Neural cell (in vitro differentiated cells): ENCODE measurements at regions not wholly inside any gene's neighbourhood (a gene's known extent, or its start where the extent isn't known, plus 50 kb on each side); places are given as distances from the start of the nearest gene placed in this dataset.

Experiments
- H2AFZ ChIP-seq: fragments of 200-600, 300-800 bp; sonication (generic), shearing (Covaris generic); 2 replicates; pipeline ENCODE4 v1.6.0; 2014; ENCODE audit warnings: low read depth, mild to moderate bottlenecking, antibody characterized with exemption, low read length, moderate library complexity
- H3F3A ChIP-seq: fragments of 200-600 bp; shearing (Covaris generic); 2 replicates; pipeline ENCODE4 v1.6.1; 2016; ENCODE audit warnings: mild to moderate bottlenecking, moderate library complexity, mixed read lengths, antibody characterized with exemption, low read length; ENCODE audit not compliant: insufficient read depth, poor library complexity, severe bottlenecking
- H3K27ac ChIP-seq: fragments of 200-600, 300-800 bp; sonication (generic), shearing (Covaris generic); 2 replicates; pipeline ENCODE4 v1.5.1; 2014; ENCODE audit warnings: mild to moderate bottlenecking, low read length, moderate library complexity
- H3K27me3 ChIP-seq: fragments of 300-800, 200-600 bp; sonication (generic), shearing (Covaris generic); 2 replicates; pipeline ENCODE4 v1.6.0; 2014; ENCODE audit warnings: mild to moderate bottlenecking, low read depth, low read length, moderate library complexity; ENCODE audit not compliant: insufficient read depth
- H3K36me3 ChIP-seq: fragments of 300-800, 200-600 bp; sonication (generic), shearing (Covaris generic); 2 replicates; pipeline ENCODE4 v1.5.1; 2014; ENCODE audit warnings: mild to moderate bottlenecking, antibody characterized with exemption, low read length, moderate library complexity; ENCODE audit not compliant: insufficient read depth
- H3K4me2 ChIP-seq: fragments of 300-800, 200-600 bp; sonication (generic), shearing (Covaris generic); 2 replicates; pipeline ENCODE4 v1.6.0; 2014; ENCODE audit warnings: mild to moderate bottlenecking, low read length
- H3K4me3 ChIP-seq: fragments of 300-800, 200-600 bp; sonication (generic), shearing (Covaris generic); 2 replicates; pipeline ENCODE4 v1.5.1; 2014; ENCODE audit warnings: mild to moderate bottlenecking, low read length, moderate library complexity
- H3K79me2 ChIP-seq: fragments of 200-600 bp; shearing (Covaris generic); replicated peaks from 2 replicates; pipeline ENCODE4 v1.6.0; 2014; ENCODE audit warnings: mild to moderate bottlenecking, low read length, moderate library complexity; ENCODE audit not compliant: insufficient read depth
- H3K9ac ChIP-seq: fragments of 300-800, 200-600 bp; sonication (generic), shearing (Covaris generic); 2 replicates; pipeline ENCODE4 v1.6.1; 2016; ENCODE audit warnings: mild to moderate bottlenecking, low read length, mixed read lengths
- H3K9me2 ChIP-seq: fragments of 200-600 bp; shearing (Covaris generic); 2 replicates; pipeline ENCODE4 v1.6.1; 2016; ENCODE audit warnings: mild to moderate bottlenecking, low read length, mixed read lengths; ENCODE audit not compliant: insufficient read depth
- H3K9me3 ChIP-seq: fragments of 200-600, 300-800 bp; sonication (generic), shearing (Covaris generic); 2 replicates; pipeline ENCODE4 v1.6.1; 2016; ENCODE audit warnings: mild to moderate bottlenecking, mixed run types, low read length, moderate library complexity, mixed read lengths
- H4K20me1 ChIP-seq: fragments of 200-600 bp; shearing (Covaris generic); 2 replicates; pipeline ENCODE4 v1.6.1; 2016; ENCODE audit warnings: mild to moderate bottlenecking, mixed run types; ENCODE audit not compliant: insufficient read depth
- CTCF ChIP-seq: fragments of 450-650 bp; IDR thresholded peaks from 2 replicates; pipeline ENCODE4 v1.5.1; 2014; ENCODE audit warnings: antibody characterized with exemption, mild to moderate bottlenecking, moderate library complexity; ENCODE audit not compliant: poor library complexity, severe bottlenecking
- EP300 ChIP-seq: fragments of 450-650 bp; conservative IDR thresholded peaks from 2 replicates; pipeline ENCODE4 v1.6.1; 2014; ENCODE audit warnings: antibody characterized with exemption, mild to moderate bottlenecking, moderate library complexity; ENCODE audit not compliant: poor library complexity, severe bottlenecking
- EZH2 ChIP-seq: fragments of 200-600, 300-800 bp; shearing (Covaris generic), sonication (generic); IDR thresholded peaks from 2 replicates; pipeline ENCODE4 v1.6.1; 2014; ENCODE audit warnings: antibody characterized with exemption, low read length, borderline replicate concordance, mild to moderate bottlenecking; ENCODE audit not compliant: insufficient read depth, poor library complexity, severe bottlenecking
- MXI1 ChIP-seq: fragments of 450-650 bp; conservative IDR thresholded peaks from 2 replicates; pipeline ENCODE4 v1.6.1; 2014; ENCODE audit warnings: antibody characterized with exemption, mild to moderate bottlenecking; ENCODE audit not compliant: poor library complexity, severe bottlenecking
- POLR2AphosphoS5 ChIP-seq: IDR thresholded peaks from 2 replicates; pipeline ENCODE4 v1.6.1; 2012
- RAD21 ChIP-seq: fragments of 450-650 bp; conservative IDR thresholded peaks from 2 replicates; pipeline ENCODE4 v1.6.1; 2014; ENCODE audit warnings: antibody characterized with exemption, mild to moderate bottlenecking, moderate library complexity
- REST ChIP-seq: IDR thresholded peaks from 2 replicates; pipeline ENCODE4 v1.6.1; 2012; ENCODE audit warnings: borderline replicate concordance
- SMC3 ChIP-seq: fragments of 450-650 bp; conservative IDR thresholded peaks from 2 replicates; pipeline ENCODE4 v1.6.1; 2014; ENCODE audit warnings: antibody characterized with exemption, mild to moderate bottlenecking, moderate library complexity; ENCODE audit not compliant: poor library complexity
- TAF1 ChIP-seq: IDR thresholded peaks from 2 replicates; pipeline ENCODE4 v1.6.1; 2012; ENCODE audit warnings: low read depth

- TF ChIP-seq RAD21 (no peak), SMC3 (no peak), POLR2AphosphoS5 (no peak), REST (no peak), EZH2 (no peak), TAF1 (no peak), CTCF (no peak), MXI1 (no peak), EP300 (no peak)
- H3K36me3 ChIP-seq: no peaks in the 10 kb centered on the region
- H4K20me1 ChIP-seq: no peaks in the 10 kb centered on the region
- no peaks in the 10 kb centered on the region for H3K27me3 ChIP-seq
- no peaks in the 10 kb centered on the region for H3K9me3 ChIP-seq
- H3F3A ChIP-seq: no peaks in the 10 kb centered on the region
- no peak overlapping the region for H3K4me3 ChIP-seq
- no peak overlapping the region for H3K27ac ChIP-seq
- no peaks in the 10 kb centered on the region for H3K9me2 ChIP-seq
- H3K9ac ChIP-seq: no peak overlapping the region
- no peak overlapping the region for H3K4me2 ChIP-seq
- no peaks in the 10 kb centered on the region for H3K79me2 ChIP-seq
- H2AFZ ChIP-seq: no peak overlapping the region
These were observed 1373.1 kb downstream of the STIM2 start for GRCh38 chr4:28233724-28234123.

- Histone ChIP-seq H3K27ac (no peak overlapping the region), H3F3A (no peaks in the 10 kb centered on the region), H3K27me3 (no peaks in the 10 kb centered on the region), H3K4me3 (no peak overlapping the region), H3K4me2 (no peak overlapping the region), H3K79me2 (no peaks in the 10 kb centered on the region), H3K9ac (no peak overlapping the region), H3K9me2 (no peaks in the 10 kb centered on the region), H2AFZ (no peak overlapping the region), H3K36me3 (no peaks in the 10 kb centered on the region), H4K20me1 (no peaks in the 10 kb centered on the region), H3K9me3 (no peaks in the 10 kb centered on the region)
- TF ChIP-seq TAF1 (no peak), SMC3 (no peak), CTCF (no peak), EP300 (no peak), POLR2AphosphoS5 (no peak), REST (no peak), RAD21 (no peak), MXI1 (no peak)
These were observed 1378.2 kb downstream of the STIM2 start for GRCh38 chr4:28238876-28239275.
